ENCODE measurements at regions not wholly inside any gene's neighbourhood (a gene's known extent, or its start where the extent isn't known, plus 50 kb on each side); places are given as distances from the start of the nearest gene placed in this dataset.

GRCh38 chr6:93013054-93013453, 406.3 kb downstream of the EPHA7 start:
- no peak for TF ChIP-seq CTCF (IDR thresholded peaks at IDR 0.05)
- H3K4me1 ChIP-seq (ENCODE audit: control insufficient read depth in 1 of 2, low read depth in 2 of 2): no peaks in the 10 kb centered on the region
- DNase-seq (ENCODE audit: low spot score): no peak
- no peaks in the 10 kb centered on the region for H3K36me3 ChIP-seq
- no peak overlapping the region for H3K27ac ChIP-seq
- no peaks in the 10 kb centered on the region for H3K27me3 ChIP-seq (replicated peaks; ENCODE audit: insufficient read depth)
- H3K9me3 ChIP-seq: no peaks in the 10 kb centered on the region
- H3K4me3 ChIP-seq: no peak overlapping the region
- no peak for ATAC-seq (ENCODE audit: insufficient number of reproducible peaks, low FRiP score, low read depth)

GRCh38 chr6:93008375-93008774, 411.0 kb downstream of the EPHA7 start:
- Histone ChIP-seq H3K36me3 (no peaks in the 10 kb centered on the region), H3K4me1 (ENCODE audit: control insufficient read depth in 1 of 2, low read depth in 2 of 2) (no peaks in the 10 kb centered on the region), H3K4me3 (no peak overlapping the region), H3K27ac (no peak overlapping the region), H3K9me3 (no peaks in the 10 kb centered on the region), H3K27me3 (replicated peaks; ENCODE audit: insufficient read depth) (no peaks in the 10 kb centered on the region)
- DNase-seq (ENCODE audit: low spot score): no peak
- TF ChIP-seq CTCF (IDR thresholded peaks at IDR 0.05): no peak
- ATAC-seq (ENCODE audit: insufficient number of reproducible peaks, low FRiP score, low read depth): no peak

- Histone ChIP-seq H3K4me3 (no peak overlapping the region), H3K9me3 (no peaks in the 10 kb centered on the region), H3K36me3 (no peaks in the 10 kb centered on the region), H3K27ac (no peak overlapping the region), H3K4me1 (ENCODE audit: control insufficient read depth in 1 of 2, low read depth in 2 of 2) (no peaks in the 10 kb centered on the region), H3K27me3 (replicated peaks; ENCODE audit: insufficient read depth) (no peaks in the 10 kb centered on the region)
- DNase-seq (ENCODE audit: low spot score) (no peak), ATAC-seq (ENCODE audit: insufficient number of reproducible peaks, low FRiP score, low read depth) (no peak)
- TF ChIP-seq CTCF (IDR thresholded peaks at IDR 0.05): no peak
Observed at GRCh38 chr6:92989656-92990055, 429.7 kb downstream of the EPHA7 start.

- no peaks in the 10 kb centered on the region for H3K9me3 ChIP-seq
- H3K36me3 ChIP-seq: no peaks in the 10 kb centered on the region
- H3K27me3 ChIP-seq (replicated peaks; ENCODE audit: insufficient read depth): no peaks in the 10 kb centered on the region
- no peak overlapping the region for H3K27ac ChIP-seq
- TF ChIP-seq CTCF (IDR thresholded peaks at IDR 0.05): no peak
- no peak for ATAC-seq (ENCODE audit: insufficient number of reproducible peaks, low FRiP score, low read depth)
- DNase-seq (ENCODE audit: low spot score): no peak
- no peaks in the 10 kb centered on the region for H3K4me1 ChIP-seq (ENCODE audit: control insufficient read depth in 1 of 2, low read depth in 2 of 2)
- no peak overlapping the region for H3K4me3 ChIP-seq
Observed at GRCh38 chr6:92979281-92979680, 440.1 kb downstream of the EPHA7 start.

- Histone ChIP-seq H3K9me3 (no peaks in the 10 kb centered on the region), H3K27ac (no peak overlapping the region), H3K4me3 (no peak overlapping the region), H3K27me3 (replicated peaks; ENCODE audit: insufficient read depth) (no peaks in the 10 kb centered on the region), H3K4me1 (ENCODE audit: control insufficient read depth in 1 of 2, low read depth in 2 of 2) (no peaks in the 10 kb centered on the region), H3K36me3 (no peaks in the 10 kb centered on the region)
- DNase-seq (ENCODE audit: low spot score) (no peak), ATAC-seq (ENCODE audit: insufficient number of reproducible peaks, low FRiP score, low read depth) (no peak)
- no peak for TF ChIP-seq CTCF (IDR thresholded peaks at IDR 0.05)
Observed at GRCh38 chr6:92977018-92977417, 442.3 kb downstream of the EPHA7 start.

Data from thoracic aorta (tissue), 2 donors.